Stimulated activated CD8-positive, alpha-beta memory T cell treated with anti-CD3 and anti-CD28 coated beads, Interleukin-4, amount 100 ng/mL, for 24 hours (primary cell): ENCODE measurements at regions not wholly inside any gene's neighbourhood (a gene's known extent, or its start where the extent isn't known, plus 50 kb on each side); places are given as distances from the start of the nearest gene placed in this dataset.

Experiments used
- DNase-seq: peaks from one replicate; pipeline ENCODE4 v3.0.0-alpha.2; 2020; ENCODE audit warnings: low read depth

GRCh38 chr22:49302150-49302460 lies 525.6 kb downstream of the BRD1 start:
- DNase-seq: no peak

- DNase-seq: no peak
These were observed 526.1 kb downstream of the BRD1 start for GRCh38 chr22:49301398-49302149.

GRCh38 chr22:49300951-49301397 lies 526.7 kb downstream of the BRD1 start:
- no peak for DNase-seq

GRCh38 chr22:49300241-49300640 lies 527.4 kb downstream of the BRD1 start:
- DNase-seq: no peak

GRCh38 chr22:49299821-49300231 lies 527.8 kb downstream of the BRD1 start:
- no peak for DNase-seq

GRCh38 chr22:49298834-49299750 lies 528.6 kb downstream of the BRD1 start:
- DNase-seq: no peak

GRCh38 chr22:49297871-49298721 lies 529.6 kb downstream of the BRD1 start:
- DNase-seq: no peak

- DNase-seq: no peak
These were observed 530.3 kb downstream of the BRD1 start for GRCh38 chr22:49297286-49297870.

GRCh38 chr22:49296561-49296960 lies 531.1 kb downstream of the BRD1 start:
- DNase-seq: no peak

GRCh38 chr22:49295851-49296560 lies 531.7 kb downstream of the BRD1 start:
- no peak for DNase-seq

- DNase-seq: no peak
These were observed 532.3 kb downstream of the BRD1 start for GRCh38 chr22:49295465-49295743.

- DNase-seq: no peak
These were observed 532.8 kb downstream of the BRD1 start for GRCh38 chr22:49294656-49295464.

- DNase-seq: no peak
These were observed 534.8 kb downstream of the BRD1 start for GRCh38 chr22:49292909-49293308.

- DNase-seq: no peak
These were observed 535.9 kb downstream of the BRD1 start for GRCh38 chr22:49291781-49292180.

GRCh38 chr22:49291169-49291568 lies 536.5 kb downstream of the BRD1 start:
- no peak for DNase-seq

- no peak for DNase-seq
These were observed 537.0 kb downstream of the BRD1 start for GRCh38 chr22:49290711-49291110.

- DNase-seq: no peak
These were observed 537.6 kb downstream of the BRD1 start for GRCh38 chr22:49289822-49290679.

- DNase-seq: no peak
These were observed 541.4 kb downstream of the BRD1 start for GRCh38 chr22:49286181-49286760.

- DNase-seq: no peak
These were observed 542.7 kb downstream of the BRD1 start for GRCh38 chr22:49284931-49285330.
